ENCODE measurements at regions not wholly inside any gene's neighbourhood (a gene's known extent, or its start where the extent isn't known, plus 50 kb on each side); places are given as distances from the start of the nearest gene placed in this dataset.
"Not testable (repeated sequence)": the region's sequence is repeated elsewhere in the genome, so short reads cannot be mapped to it uniquely, and the experiment has no call there.

DNA sequence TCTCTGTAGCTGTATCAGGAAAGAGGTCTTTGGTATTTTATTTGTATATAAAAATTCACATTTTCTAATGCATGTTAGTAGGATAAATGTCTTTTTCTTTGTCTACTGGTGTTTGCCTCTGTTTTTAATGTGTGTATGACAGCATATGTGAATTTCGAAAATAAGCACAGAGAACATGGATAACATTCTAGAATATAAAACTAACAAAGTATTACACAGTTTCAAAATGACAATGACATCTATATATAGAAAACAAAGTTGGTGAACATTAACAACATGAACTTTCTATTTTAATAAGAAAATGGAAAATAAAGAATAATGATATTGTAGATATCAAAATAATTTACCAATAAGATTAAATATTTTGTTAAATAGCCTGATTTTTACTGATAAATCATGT, 608.0 kb downstream of the COL12A1 start:
- Histone ChIP-seq H3K9me3 (no peaks in the 10 kb centered on the region), H3K36me3 (no peaks in the 10 kb centered on the region), H3K27me3 (no peaks in the 10 kb centered on the region), H3K4me3 (no peak overlapping the region), H3K4me1 (no peaks in the 10 kb centered on the region), H3K27ac (no peak overlapping the region)
- intact Hi-C loops (cut with DNase I; ENCODE audit: low total_unique reads): no loop called here
- DNase-seq: no peak
- 91 to 98% (median 93%) methylated on average over 1 of the region's 1 CpG for WGBS, 5 donors
- TF ChIP-seq POLR2AphosphoS5 (IDR thresholded peaks at IDR 0.05) (no peak), POLR2A (IDR thresholded peaks at IDR 0.05) (no peak), EP300 (IDR thresholded peaks at IDR 0.05) (no peak)
- TF ChIP-seq, protein P1, sequence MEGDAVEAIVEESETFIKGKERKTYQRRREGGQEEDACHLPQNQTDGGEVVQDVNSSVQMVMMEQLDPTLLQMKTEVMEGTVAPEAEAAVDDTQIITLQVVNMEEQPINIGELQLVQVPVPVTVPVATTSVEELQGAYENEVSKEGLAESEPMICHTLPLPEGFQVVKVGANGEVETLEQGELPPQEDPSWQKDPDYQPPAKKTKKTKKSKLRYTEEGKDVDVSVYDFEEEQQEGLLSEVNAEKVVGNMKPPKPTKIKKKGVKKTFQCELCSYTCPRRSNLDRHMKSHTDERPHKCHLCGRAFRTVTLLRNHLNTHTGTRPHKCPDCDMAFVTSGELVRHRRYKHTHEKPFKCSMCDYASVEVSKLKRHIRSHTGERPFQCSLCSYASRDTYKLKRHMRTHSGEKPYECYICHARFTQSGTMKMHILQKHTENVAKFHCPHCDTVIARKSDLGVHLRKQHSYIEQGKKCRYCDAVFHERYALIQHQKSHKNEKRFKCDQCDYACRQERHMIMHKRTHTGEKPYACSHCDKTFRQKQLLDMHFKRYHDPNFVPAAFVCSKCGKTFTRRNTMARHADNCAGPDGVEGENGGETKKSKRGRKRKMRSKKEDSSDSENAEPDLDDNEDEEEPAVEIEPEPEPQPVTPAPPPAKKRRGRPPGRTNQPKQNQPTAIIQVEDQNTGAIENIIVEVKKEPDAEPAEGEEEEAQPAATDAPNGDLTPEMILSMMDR (IDR thresholded peaks at IDR 0.05): no peak

DNA sequence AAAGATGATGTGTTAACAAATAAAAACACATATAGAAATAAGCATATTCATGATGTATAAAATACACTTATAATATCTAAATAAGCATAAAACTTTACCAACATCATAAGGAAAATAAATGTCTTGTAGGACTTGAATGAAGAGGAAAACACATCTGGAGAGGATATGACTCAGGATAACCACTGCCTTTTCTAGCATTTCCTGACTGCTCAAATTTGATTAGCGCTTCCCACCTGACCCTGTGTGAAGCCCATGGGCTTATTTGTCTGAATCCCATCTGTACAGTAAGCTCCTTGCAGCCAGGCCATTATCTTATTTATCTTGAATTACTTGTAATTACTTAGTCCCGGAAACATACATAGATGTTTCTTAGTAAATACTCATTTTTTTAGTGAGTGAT, 608.6 kb downstream of the COL12A1 start:
- 78 to 90% (median 83%) methylated on average over 2 of the region's 2 CpGs for WGBS, 5 donors
- H3K4me1 ChIP-seq: no peaks in the 10 kb centered on the region
- H3K4me3 ChIP-seq: no peak overlapping the region
- H3K27ac ChIP-seq: no peak overlapping the region
- no peak for DNase-seq
- H3K9me3 ChIP-seq: no peaks in the 10 kb centered on the region
- H3K36me3 ChIP-seq: no peaks in the 10 kb centered on the region
- H3K27me3 ChIP-seq: no peaks in the 10 kb centered on the region
- TF ChIP-seq POLR2AphosphoS5 (IDR thresholded peaks at IDR 0.05) (no peak), POLR2A (IDR thresholded peaks at IDR 0.05) (no peak), EP300 (IDR thresholded peaks at IDR 0.05) (no peak)
- TF ChIP-seq, protein P1 (IDR thresholded peaks at IDR 0.05): no peak
- intact Hi-C loops (cut with DNase I; ENCODE audit: low total_unique reads): no loop called here

DNA sequence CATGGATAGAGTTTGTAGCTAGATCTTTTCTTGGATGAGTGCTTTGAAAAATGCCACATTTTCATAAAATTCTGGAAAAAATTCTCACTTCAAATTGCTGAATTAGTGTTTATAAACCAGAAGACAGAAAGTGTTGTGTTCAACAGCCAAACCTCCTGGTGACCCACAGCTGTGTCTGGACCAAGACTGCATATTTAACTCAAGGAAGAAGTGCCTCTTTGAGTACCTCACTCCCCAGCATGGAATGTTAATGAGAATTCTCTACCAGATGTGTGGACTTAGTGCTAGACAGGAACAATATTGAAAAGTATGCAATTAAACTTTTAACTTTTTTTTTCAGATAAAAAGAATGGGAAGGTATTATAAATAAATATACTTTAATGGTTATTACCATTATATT, 609.3 kb downstream of the COL12A1 start:
- no peaks in the 10 kb centered on the region for H3K27me3 ChIP-seq
- intact Hi-C loops (cut with DNase I; ENCODE audit: low total_unique reads): no loop called here

DNA sequence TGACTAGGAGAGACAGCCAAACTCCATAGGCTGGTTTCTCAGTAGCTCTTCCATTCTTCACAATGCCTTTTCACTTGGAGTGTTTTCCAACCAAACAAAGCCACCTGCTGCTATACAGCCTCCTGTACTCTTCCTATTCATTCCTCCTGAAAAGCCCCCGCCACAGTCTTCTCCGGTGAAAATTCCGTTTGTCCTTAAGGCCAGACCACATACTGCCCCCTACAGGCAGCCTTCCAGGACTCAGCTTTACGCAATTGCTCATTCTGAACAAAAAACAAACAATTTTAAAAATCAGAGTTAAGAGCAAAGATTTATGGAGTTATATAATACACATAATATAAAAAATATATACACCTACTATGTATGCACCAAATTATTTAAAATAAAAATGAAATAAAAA, 611.5 kb downstream of the COL12A1 start:
- H3K9me3 ChIP-seq, H3K36me3 ChIP-seq: not testable (repeated sequence)
- 58 to 90% (median 70%) methylated on average over 1 to 4 of the region's 4 CpGs for WGBS, 5 donors

More for the DNA sequence above, 609.3 kb downstream of the COL12A1 start:
- Histone ChIP-seq H3K27ac (no peak overlapping the region), H3K4me3 (no peak overlapping the region), H3K36me3 (no peaks in the 10 kb centered on the region), H3K4me1 (no peaks in the 10 kb centered on the region), H3K9me3 (peaks cover 0 to 3% (median 0%) of the 10 kb centered on the region in 4 donors)
- no peak for TF ChIP-seq EP300 (IDR thresholded peaks at IDR 0.05)
- DNase-seq: no peak

DNA sequence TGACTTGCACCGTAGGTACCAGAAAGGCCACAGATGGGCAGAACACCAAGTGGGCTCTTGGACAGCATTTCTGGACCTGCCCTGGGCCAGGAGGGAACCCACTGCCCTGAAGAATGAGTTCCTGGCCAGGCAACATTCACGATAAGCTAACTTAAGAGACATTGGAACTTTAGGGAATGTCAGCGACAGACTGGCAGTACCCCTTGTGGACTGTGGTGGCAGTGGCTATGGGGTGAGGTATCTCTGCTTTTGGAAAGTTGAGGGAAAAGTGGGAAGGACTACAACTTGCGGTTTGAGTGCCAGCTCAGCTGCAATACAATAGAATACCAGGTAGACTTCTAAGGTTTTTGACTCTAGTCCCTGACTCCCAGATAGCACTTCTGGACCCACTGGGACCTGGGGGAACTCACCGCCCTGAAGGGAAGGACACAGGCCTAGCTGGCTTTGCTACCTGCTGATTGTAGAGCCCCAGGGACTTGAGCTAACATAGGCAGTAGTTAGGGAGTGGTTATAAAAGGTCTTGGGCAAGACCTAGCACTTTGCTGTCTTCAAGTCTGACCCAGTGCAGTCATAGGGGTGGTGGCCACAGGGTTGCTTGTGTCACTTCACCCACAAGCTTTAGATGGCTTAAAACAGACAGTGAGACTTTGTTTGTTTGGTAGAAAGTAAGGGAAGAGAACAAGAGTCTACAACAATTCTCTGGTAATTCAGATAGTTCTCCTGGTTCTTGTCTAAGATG, 617.6 kb downstream of the COL12A1 start:
- Histone ChIP-seq H3K4me3 (no peak overlapping the region), H3K4me1 (no peaks in the 10 kb centered on the region), H3K9me3 (peaks cover 0 to 4% (median 0%) of the 10 kb centered on the region in 4 donors), H3K27me3 (no peaks in the 10 kb centered on the region), H3K27ac (no peak overlapping the region), H3K36me3 (no peaks in the 10 kb centered on the region)
- intact Hi-C loops (cut with DNase I; ENCODE audit: low total_unique reads): no loop called here
- no peak for DNase-seq
- 93 to 98% (median 96%) methylated on average over 5 of the region's 5 CpGs for WGBS, 5 donors
- no peak for TF ChIP-seq POLR2A (IDR thresholded peaks at IDR 0.05)
- no peak for TF ChIP-seq POLR2AphosphoS5 (IDR thresholded peaks at IDR 0.05)
- no peak for TF ChIP-seq EP300 (IDR thresholded peaks at IDR 0.05)
- TF ChIP-seq, protein P1 (IDR thresholded peaks at IDR 0.05): no peak

More for the DNA sequence above, 611.5 kb downstream of the COL12A1 start:
- intact Hi-C loops (cut with DNase I; ENCODE audit: low total_unique reads); DNase-seq; H3K27ac ChIP-seq; H3K27me3 ChIP-seq; H3K4me1 ChIP-seq; H3K4me3 ChIP-seq: not testable (repeated sequence)

All from stomach (tissue), 8 donors.